ENCODE measurements at regions not wholly inside any gene's neighbourhood (a gene's known extent, or its start where the extent isn't known, plus 50 kb on each side); places are given as distances from the start of the nearest gene placed in this dataset.

DNA sequence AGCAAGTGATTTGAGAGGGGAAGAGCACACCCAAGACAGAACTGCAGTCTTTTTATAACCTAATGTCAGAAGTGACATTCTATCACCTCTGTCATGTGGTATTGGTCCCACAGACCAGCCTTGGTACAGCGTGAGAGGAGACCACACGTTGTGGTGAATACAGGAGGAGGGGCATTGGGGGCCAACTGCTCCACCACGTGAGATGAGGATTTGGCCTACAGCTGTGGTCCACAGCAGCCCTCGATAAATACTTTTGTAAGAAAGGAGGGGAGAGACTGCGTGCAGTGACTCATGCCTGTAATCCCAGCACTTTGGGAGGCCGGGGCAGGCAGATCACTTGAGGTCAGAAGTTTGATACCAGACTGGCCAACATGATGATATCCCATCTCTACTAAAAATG, 243.1 kb downstream of the FGFR2 start:
- intact Hi-C loops (cut with micrococcal nuclease): no loop called here
- Mint-ChIP-seq H3K4me3 (no peak overlapping the region), H3K27ac (no peak overlapping the region), H3K27me3 (no peaks in the 10 kb centered on the region), H3K4me1 (no peaks in the 10 kb centered on the region), H3K9me3 (ENCODE audit: insufficient read depth) (peaks cover 4% of the 10 kb centered on the region)
- no peak overlapping the region for H3K4me3 ChIP-seq (ENCODE audit: control extremely low read depth in 1 of 5, extremely low read depth in 1 of 5, insufficient read depth in 1 of 5, low read depth in 2 of 5, low read length in 4 of 5)
- no peaks in the 10 kb centered on the region for H3K79me2 ChIP-seq (ENCODE audit: control insufficient read depth, insufficient read depth, low read length)
- ChIA-PET POLR2A (no interaction called here), CTCF (no interaction called here)
- no peak overlapping the region for H3K4me2 ChIP-seq (replicated peaks; ENCODE audit: low read depth, low read length, poor library complexity, severe bottlenecking)
- peaks cover 0 to 8% (median 0%) of the 10 kb centered on the region in 3 donors for H3K9me3 ChIP-seq (ENCODE audit: control extremely low read depth in 1 of 3, control insufficient read depth in 2 of 3, insufficient read depth in 1 of 3, low read length in 2 of 3)
- H3K27me3 ChIP-seq (replicated peaks in 1 of 4; ENCODE audit: control extremely low read depth in 1 of 4, control insufficient read depth in 3 of 4, insufficient read depth in 4 of 4, low read length in 3 of 4): no peaks in the 10 kb centered on the region
- WGBS (ENCODE audit: insufficient coverage): 80% methylated on average over 5 of the region's 6 CpGs
- no peaks in the 10 kb centered on the region for H3K4me1 ChIP-seq (ENCODE audit: control insufficient read depth in 2 of 2, insufficient read depth in 2 of 2, low read length in 2 of 2)
- H3K9ac ChIP-seq (ENCODE audit: low read length): no peak overlapping the region
- TF ChIP-seq, protein P1, sequence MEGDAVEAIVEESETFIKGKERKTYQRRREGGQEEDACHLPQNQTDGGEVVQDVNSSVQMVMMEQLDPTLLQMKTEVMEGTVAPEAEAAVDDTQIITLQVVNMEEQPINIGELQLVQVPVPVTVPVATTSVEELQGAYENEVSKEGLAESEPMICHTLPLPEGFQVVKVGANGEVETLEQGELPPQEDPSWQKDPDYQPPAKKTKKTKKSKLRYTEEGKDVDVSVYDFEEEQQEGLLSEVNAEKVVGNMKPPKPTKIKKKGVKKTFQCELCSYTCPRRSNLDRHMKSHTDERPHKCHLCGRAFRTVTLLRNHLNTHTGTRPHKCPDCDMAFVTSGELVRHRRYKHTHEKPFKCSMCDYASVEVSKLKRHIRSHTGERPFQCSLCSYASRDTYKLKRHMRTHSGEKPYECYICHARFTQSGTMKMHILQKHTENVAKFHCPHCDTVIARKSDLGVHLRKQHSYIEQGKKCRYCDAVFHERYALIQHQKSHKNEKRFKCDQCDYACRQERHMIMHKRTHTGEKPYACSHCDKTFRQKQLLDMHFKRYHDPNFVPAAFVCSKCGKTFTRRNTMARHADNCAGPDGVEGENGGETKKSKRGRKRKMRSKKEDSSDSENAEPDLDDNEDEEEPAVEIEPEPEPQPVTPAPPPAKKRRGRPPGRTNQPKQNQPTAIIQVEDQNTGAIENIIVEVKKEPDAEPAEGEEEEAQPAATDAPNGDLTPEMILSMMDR (IDR thresholded peaks at IDR 0.05): no peak
- ATAC-seq (ENCODE audit: low read depth) (no peak), DNase-seq (no peak)
- H2AFZ ChIP-seq (ENCODE audit: insufficient read depth, low read depth, low read length, poor library complexity, severe bottlenecking): no peak overlapping the region
- H3K36me3 ChIP-seq (replicated peaks in 1 of 2; ENCODE audit: control extremely low read depth in 1 of 2, control insufficient read depth in 1 of 2, extremely low read depth in 1 of 2, insufficient read depth in 2 of 2, low read length in 1 of 2): no peaks in the 10 kb centered on the region
- no peak overlapping the region for H3K27ac ChIP-seq (ENCODE audit: low read length in 2 of 2)
- H4K20me1 ChIP-seq (ENCODE audit: control insufficient read depth, insufficient read depth, low read length, poor library complexity, severe bottlenecking): no peaks in the 10 kb centered on the region

DNA sequence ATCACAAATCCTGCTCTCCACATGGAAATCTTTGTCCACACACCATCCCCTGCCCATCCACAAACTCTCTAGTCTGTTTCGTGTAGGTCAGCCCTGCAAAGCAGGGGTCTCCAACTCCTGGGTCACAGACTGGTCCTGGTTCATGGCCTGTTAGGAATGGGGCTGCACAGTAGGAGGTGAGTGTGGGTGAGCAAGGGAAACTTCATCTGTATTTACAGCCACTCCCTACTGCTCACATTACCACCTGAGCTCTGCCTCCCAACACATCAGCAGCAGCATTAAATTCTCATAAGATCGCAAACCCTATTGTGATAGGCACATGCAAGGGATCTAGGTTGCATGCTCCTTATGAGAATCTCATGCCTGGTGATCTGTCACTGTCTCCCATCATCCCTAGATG, 242.1 kb downstream of the FGFR2 start:
- Mint-ChIP-seq H3K9me3 (ENCODE audit: insufficient read depth) (peaks cover 3% of the 10 kb centered on the region), H3K4me3 (no peak overlapping the region), H3K27ac (no peak overlapping the region), H3K4me1 (no peaks in the 10 kb centered on the region), H3K27me3 (no peaks in the 10 kb centered on the region)
- POLR2A ChIA-PET: no interaction called here
- H3K4me1 ChIP-seq (ENCODE audit: control insufficient read depth in 2 of 2, insufficient read depth in 2 of 2, low read length in 2 of 2): no peaks in the 10 kb centered on the region
- DNase-seq (no peak), ATAC-seq (ENCODE audit: low read depth) (no peak)
- CTCF ChIA-PET: no interaction called here
- H3K27ac ChIP-seq (ENCODE audit: low read length in 2 of 2): no peak overlapping the region
- H3K9me3 ChIP-seq (ENCODE audit: control extremely low read depth in 1 of 3, control insufficient read depth in 2 of 3, insufficient read depth in 1 of 3, low read length in 2 of 3): peaks cover 0 to 8% (median 0%) of the 10 kb centered on the region in 3 donors
- TF ChIP-seq, protein P1 (IDR thresholded peaks at IDR 0.05): no peak
- TF ChIP-seq EZH2 (IDR thresholded peaks at IDR 0.05; ENCODE audit: borderline replicate concordance, insufficient read depth, low read depth, low read length, poor library complexity, severe bottlenecking): no peak
- H3K4me3 ChIP-seq (ENCODE audit: control extremely low read depth in 1 of 5, extremely low read depth in 1 of 5, insufficient read depth in 1 of 5, low read depth in 2 of 5, low read length in 4 of 5): no peak overlapping the region
- no peaks in the 10 kb centered on the region for H4K20me1 ChIP-seq (ENCODE audit: control insufficient read depth, insufficient read depth, low read length, poor library complexity, severe bottlenecking)
- 100% methylated on average over 1 of the region's 2 CpGs for WGBS (ENCODE audit: insufficient coverage)
- no peak overlapping the region for H2AFZ ChIP-seq (ENCODE audit: insufficient read depth, low read depth, low read length, poor library complexity, severe bottlenecking)
- no peaks in the 10 kb centered on the region for H3K27me3 ChIP-seq (replicated peaks in 1 of 4; ENCODE audit: control extremely low read depth in 1 of 4, control insufficient read depth in 3 of 4, insufficient read depth in 4 of 4, low read length in 3 of 4)
- no peak overlapping the region for H3K4me2 ChIP-seq (replicated peaks; ENCODE audit: low read depth, low read length, poor library complexity, severe bottlenecking)
- H3K79me2 ChIP-seq (ENCODE audit: control insufficient read depth, insufficient read depth, low read length): no peaks in the 10 kb centered on the region
- H3K9ac ChIP-seq (ENCODE audit: low read length): no peak overlapping the region
- intact Hi-C loops (cut with micrococcal nuclease): no loop called here
- H3K36me3 ChIP-seq (replicated peaks in 1 of 2; ENCODE audit: control extremely low read depth in 1 of 2, control insufficient read depth in 1 of 2, extremely low read depth in 1 of 2, insufficient read depth in 2 of 2, low read length in 1 of 2): no peaks in the 10 kb centered on the region

All from B cell (primary cell).